ENCODE measurements at regions not wholly inside any gene's neighbourhood (a gene's known extent, or its start where the extent isn't known, plus 50 kb on each side); places are given as distances from the start of the nearest gene placed in this dataset.
"Not testable (repeated sequence)": the region's sequence is repeated elsewhere in the genome, so short reads cannot be mapped to it uniquely, and the experiment has no call there.

- no peak for DNase-seq
Measured at GRCh38 chr13:90308249-90308648, 1039.2 kb upstream of the MIR17HG start.

- no peak for DNase-seq
Measured at GRCh38 chr13:90311929-90312328, 1035.6 kb upstream of the MIR17HG start.

DNA sequence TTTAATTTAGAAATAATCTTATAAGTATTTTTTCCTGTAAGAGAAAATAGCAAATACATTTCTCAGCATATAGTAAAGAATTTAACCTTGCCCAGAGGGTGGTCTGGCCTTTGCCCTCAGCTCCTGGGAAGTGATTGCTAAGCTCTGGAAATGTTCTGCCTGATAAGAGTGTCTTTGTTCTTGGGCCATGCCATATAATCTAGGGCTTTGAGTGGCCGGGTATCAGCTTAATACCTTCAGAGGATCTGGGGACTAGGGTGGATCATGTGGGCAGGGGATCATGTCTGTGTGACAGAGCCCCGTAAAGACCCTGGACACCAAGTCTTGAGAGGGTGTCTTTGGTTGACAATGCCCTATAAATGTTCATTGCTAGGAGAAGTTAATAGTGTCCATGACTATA, 1032.4 kb upstream of the MIR17HG start:
- no peak for DNase-seq

DNA sequence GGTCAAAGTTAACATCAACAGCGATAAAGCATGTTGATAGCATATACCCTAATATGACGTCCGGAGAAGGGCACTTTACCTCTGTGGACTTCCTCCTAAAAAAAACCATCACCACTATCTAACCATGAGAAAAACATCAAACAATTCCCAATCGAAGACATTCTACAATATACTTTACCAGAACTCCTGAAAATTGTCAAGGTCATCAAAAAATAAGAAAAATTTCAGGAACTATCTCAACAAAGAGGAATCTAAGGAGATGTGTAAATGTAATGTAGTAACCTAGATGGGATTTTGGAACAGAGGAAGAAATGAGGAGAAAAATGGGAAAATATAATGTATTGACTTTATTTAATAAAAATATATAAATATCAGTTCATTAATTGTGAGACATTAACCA, 1026.8 kb upstream of the MIR17HG start:
- no peak for DNase-seq

- DNase-seq: no peak
Measured at GRCh38 chr13:90321281-90321931, 1026.1 kb upstream of the MIR17HG start.

DNA sequence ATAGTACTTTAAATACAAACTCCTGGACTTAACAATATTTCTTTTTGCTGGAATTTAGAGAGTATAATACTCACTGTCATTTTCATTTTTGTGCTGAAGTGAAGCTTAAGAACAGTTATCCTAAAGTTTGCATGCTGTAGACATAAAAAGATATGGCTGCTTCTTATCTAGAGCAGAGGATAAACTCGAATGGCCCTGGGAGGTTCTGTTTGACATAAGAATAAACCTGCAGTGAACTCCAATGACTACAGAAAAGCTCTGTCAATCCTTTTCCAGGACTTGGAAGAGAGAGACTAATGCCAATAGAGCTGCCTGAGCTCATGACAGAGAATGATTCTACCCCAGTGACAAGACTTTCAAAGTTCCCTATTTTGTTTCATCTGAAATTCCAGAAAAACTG, 1017.8 kb upstream of the MIR17HG start:
- DNase-seq: no peak

DNA sequence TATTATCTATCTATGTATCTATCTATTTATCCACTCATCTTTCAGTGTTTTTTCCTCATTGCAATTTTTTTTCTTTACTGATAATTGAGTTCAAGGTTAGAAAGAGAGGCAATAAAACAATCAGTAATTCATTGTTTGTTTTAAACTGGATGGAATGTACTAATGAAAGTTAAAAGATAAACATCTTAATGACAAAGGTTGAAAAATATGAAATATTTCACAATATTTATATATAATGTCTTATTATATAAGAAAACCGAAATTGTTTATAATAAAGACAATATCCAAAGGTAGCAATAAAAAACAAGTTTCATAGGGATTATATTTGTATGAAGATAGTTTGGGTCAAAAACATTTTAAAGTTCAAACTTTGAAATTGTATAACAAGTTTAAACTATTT, 1015.5 kb upstream of the MIR17HG start:
- no peak for DNase-seq

- no peak for DNase-seq
Measured at GRCh38 chr13:90336507-90336906, 1011.0 kb upstream of the MIR17HG start.

DNA sequence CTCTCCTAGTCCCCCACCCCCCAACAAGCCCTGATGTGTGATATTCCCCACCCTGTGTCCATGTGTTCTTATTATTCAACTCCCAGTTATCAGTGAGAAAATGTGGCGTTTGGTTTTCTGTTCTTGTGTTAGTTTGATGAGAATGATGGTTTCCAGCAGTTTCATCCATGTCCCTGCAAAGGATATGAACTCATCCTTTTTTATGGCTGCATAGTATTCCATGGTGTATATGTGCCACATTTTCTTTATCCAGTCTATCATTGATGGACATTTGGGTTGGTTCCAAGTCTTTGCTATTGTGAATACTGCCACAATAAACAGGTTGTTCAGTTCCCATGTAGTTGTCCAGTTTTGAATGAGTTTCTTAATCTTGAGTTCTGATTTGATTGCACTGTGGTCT, 1006.1 kb upstream of the MIR17HG start:
- not testable (repeated sequence) for DNase-seq

DNA sequence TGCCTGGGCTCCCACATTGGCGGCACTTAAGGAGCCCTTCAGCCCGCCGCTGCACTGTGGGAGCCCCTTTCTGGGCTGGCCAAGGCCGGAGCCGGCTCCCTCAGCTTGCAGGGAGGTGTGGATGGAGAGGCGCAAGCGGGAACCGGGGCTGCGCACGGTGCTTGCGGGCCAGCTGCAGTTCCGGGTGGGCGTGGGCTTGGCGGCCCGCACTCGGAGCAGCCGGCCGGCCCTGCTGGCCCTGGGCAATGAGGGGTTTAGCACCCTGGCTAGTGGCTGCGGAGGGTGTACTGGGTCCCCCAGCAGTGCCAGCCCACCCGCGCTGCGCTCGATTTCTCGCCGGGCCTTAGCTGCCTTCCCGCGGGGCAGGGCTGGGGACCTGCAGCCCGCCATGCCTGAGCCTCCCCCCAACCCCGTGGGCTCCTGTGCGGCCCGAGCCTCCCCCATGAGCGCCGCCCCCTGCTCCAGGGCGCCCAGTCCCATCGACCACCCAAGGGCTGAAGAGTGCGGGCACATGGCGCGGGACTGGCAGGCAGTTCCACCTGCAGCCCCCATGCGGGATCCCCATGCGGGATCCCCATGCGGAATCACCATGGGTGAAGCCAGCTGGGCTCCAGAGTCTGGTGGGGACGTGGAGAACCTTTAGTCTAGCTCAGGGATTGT, 998.9 kb upstream of the MIR17HG start:
- DNase-seq: not testable (repeated sequence)

DNA sequence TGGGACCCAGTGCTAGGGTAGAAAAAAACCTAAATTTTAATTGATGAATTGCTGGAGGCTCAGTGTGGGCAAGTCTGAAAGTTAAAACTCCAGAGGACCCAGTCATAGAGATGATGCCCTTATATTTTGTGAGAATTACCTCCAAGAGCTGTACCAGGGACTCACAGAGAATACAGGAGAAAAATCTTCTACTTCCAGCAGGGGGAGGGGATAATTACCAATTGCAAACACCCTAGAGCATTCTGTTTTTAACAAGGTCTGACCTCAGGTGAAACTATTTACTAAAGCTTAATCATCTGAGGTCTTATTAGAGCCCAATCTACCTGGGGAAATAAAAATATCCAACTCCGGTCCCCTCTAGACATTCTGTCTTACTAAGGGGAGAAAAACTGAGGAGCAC, 994.7 kb upstream of the MIR17HG start:
- no peak for DNase-seq

- no peak for DNase-seq
Measured at GRCh38 chr13:90355162-90355751, 992.2 kb upstream of the MIR17HG start.

DNA sequence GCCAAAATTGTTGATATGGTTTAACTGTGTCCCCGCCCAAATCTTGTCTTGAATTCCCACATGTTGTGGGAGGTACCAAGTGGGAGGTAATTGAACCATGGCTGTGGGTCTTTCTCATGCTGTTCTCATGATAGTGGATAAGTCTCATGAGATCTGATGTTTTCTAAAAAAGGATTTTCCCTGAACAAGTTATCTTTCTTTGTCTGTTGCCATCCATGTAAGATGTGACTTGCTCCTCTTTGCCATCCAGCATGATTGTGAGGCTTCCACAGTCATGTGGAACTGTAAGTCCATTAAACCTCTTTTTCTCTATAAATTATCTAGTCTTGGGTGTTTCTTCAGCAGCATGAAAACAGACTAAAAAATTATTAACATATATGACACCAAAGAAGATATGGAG, 986.7 kb upstream of the MIR17HG start:
- DNase-seq: no peak

DNA sequence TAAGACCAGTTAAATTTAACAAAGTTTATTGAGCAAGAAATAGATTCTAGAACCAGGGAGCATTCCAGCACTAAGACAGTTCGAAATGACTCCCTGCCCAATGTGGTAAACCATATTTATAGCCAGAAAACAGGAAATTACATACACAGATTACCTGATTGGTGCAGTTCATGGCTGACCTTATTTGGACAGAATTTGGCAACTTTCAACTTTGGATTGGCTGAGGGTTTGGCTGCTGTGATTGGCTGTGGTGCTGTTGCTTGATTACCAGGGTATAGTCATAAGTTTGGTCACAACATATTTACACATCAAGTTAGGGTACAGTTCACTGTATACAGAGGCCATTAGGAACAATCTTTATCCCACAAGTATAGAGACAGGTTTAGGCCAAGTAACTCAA, 984.8 kb upstream of the MIR17HG start:
- DNase-seq: no peak

GRCh38 chr13:90365130-90365529, 982.4 kb upstream of the MIR17HG start:
- no peak for DNase-seq

DNA sequence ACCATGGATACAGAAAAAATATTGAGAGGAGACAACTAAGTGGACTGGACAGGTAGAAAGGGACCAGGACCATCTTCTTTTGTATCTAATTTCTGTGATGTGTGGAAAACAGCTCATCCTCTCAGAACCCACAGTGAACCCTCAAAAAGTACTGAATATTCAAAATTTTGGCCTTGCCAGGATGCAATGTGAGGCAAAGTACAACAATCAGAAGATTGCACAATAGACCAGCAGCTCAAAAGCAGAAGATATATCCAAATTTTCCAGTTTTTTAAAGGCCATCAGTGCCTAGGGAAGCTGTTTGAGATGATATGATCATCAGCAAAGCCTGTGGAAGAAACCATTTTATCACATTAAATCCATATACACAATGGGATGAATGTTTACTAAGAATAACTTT, 973.3 kb upstream of the MIR17HG start:
- DNase-seq: no peak

GRCh38 chr13:90375851-90376250, 971.6 kb upstream of the MIR17HG start:
- no peak for DNase-seq

GRCh38 chr13:90382425-90382824, 965.1 kb upstream of the MIR17HG start:
- no peak for DNase-seq

- no peak for DNase-seq
Measured at GRCh38 chr13:90385781-90386489, 961.6 kb upstream of the MIR17HG start.

- no peak for DNase-seq
Measured at GRCh38 chr13:90388887-90389452, 958.5 kb upstream of the MIR17HG start.

DNA sequence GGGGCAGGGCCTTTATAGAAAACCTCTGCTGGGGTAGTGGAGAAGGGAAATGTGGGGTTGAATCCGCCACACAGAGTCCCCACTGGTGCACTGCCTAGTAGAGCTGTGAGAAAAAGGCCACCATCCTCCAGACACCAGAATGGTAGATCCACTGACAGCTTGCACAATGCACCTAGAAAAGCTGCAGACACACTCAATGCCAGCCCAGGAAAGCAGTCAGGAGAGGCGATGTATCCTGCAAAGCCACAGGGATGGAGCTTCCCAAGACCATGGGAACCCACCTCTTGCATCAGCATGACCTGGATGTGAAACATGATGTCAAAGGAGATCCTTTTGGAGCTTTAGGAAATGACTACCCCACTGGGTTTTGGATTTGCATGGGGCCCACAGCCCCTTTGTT, 958.0 kb upstream of the MIR17HG start:
- DNase-seq: no peak

DNA sequence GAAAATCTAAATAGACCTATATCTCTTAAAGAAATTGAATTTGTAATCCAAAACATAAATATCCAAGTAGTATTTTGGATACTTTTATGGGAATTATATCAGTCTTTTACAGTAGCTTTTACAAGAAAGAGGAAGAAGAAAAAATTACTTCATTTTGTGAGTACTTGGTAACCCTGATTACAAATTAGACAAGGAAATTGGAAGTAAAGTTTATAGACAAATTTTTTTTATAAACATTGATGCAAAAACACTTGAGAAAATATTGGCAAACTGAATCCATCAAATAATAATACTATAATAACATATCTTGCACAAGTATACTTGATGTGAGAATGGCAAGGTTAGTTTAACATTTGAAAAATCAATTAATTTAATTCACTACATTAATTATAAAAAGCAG, 954.1 kb upstream of the MIR17HG start:
- DNase-seq: no peak

DNA sequence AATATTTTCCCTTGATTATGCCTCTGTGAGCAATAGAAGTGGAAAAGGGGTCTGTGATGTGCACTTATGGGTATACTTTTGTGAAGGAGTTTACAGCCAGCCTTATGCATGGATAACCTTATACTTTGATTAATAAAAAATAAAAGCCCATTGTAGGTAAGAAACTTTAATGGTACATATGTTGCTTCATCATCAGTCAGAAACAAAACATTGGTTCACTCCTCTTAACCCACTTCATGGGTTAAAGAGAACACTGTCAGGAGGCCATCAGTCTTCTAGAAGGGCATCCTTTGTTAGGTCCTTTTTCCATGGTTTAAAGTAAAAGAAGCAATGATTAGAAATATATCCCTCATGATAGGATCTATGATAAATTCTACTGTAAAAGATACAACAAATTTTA, 952.1 kb upstream of the MIR17HG start:
- DNase-seq: no peak

DNA sequence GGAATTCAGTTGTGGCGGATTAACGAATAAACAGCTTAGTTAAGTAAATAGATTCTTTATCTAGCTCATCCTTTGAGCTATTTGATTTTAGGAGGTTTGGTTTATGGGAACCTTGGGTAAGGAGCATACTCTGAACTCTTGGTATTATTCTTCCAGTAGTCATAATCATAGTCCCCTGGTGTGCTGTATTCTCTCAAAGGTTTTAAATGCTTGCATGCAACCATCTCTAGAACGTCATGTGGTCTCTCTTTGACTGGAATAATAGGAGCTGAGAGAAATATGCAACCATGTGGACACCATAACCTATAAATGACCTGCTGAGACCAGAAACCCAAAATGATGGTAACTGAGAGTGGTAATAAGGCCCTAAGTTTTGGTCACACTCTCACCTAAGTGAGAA, 951.6 kb upstream of the MIR17HG start:
- no peak for DNase-seq

All from NCI-H1092 (cell line).